SK-N-SH treated with all-trans-retinoic acid at 6 μM for 48 hours (cell line): ENCODE measurements at regions not wholly inside any gene's neighbourhood (a gene's known extent, or its start where the extent isn't known, plus 50 kb on each side); places are given as distances from the start of the nearest gene placed in this dataset.

Experiments used
- ATAC-seq: fragments of 200-7000 bp; cut with Tn5 transposase; 3 replicates; pipeline ENCODE4 v1.9.1; 2020; ENCODE audit warnings: mild to moderate bottlenecking, moderate library complexity
- ARNTL ChIP-seq: fragments of 450-650 bp; formaldehyde crosslinking; IDR thresholded peaks from 2 replicates; pipeline ENCODE4 v1.5.0; 2020; ENCODE audit warnings: low read depth, mild to moderate bottlenecking, moderate library complexity, borderline replicate concordance
- BACH2 ChIP-seq: fragments of 250-450 bp; sonication (Bioruptor Pico); IDR thresholded peaks from 2 replicates; pipeline ENCODE4 v1.9.0; 2021; ENCODE audit warnings: mild to moderate bottlenecking, borderline replicate concordance
- CSDC2 ChIP-seq: fragments of 250-450 bp; sonication (Bioruptor Pico); IDR thresholded peaks from 2 replicates; pipeline ENCODE4 v1.5.0; 2020; ENCODE audit warnings: mild to moderate bottlenecking, moderate library complexity
- ESRRG ChIP-seq: fragments of 250-450 bp; sonication (Bioruptor Pico); IDR thresholded peaks from 2 replicates; pipeline ENCODE4 v1.6.1; 2021; ENCODE audit warnings: mild to moderate bottlenecking
- GLIS3 ChIP-seq: fragments of 250-450 bp; sonication (Bioruptor Pico); IDR thresholded peaks from 2 replicates; pipeline ENCODE4 v1.5.0; 2020; ENCODE audit warnings: mild to moderate bottlenecking, moderate library complexity
- ISL1 ChIP-seq: fragments of 250-450 bp; sonication (Bioruptor Pico); IDR thresholded peaks from 2 replicates; pipeline ENCODE4 v2.1.2; 2022; ENCODE audit warnings: mild to moderate bottlenecking, moderate library complexity
- OSR1 ChIP-seq: fragments of 250-450 bp; sonication (Bioruptor Pico); IDR thresholded peaks from 2 replicates; pipeline ENCODE4 v1.8.0; 2022; ENCODE audit warnings: moderate library complexity, mild to moderate bottlenecking, inconsistent platforms
- PPARA ChIP-seq: fragments of 250-450 bp; sonication (Bioruptor Pico); IDR thresholded peaks from 2 replicates; pipeline ENCODE4 v1.5.0; 2020; ENCODE audit warnings: mild to moderate bottlenecking, borderline replicate concordance
- RARB ChIP-seq: fragments of 250-450 bp; sonication (Bioruptor Pico); IDR thresholded peaks from 2 replicates; pipeline ENCODE4 v1.8.0; 2021; ENCODE audit warnings: mild to moderate bottlenecking, moderate library complexity
- SNAI2 ChIP-seq: fragments of 250-450 bp; sonication (Bioruptor Pico); IDR thresholded peaks from 2 replicates; pipeline ENCODE4 v1.5.0; 2020; ENCODE audit warnings: mild to moderate bottlenecking, moderate library complexity
- TCF4 ChIP-seq: fragments of 250-450 bp; sonication (Bioruptor Pico); IDR thresholded peaks from 2 replicates; pipeline ENCODE4 v1.8.0; 2021; ENCODE audit warnings: mild to moderate bottlenecking, moderate library complexity, borderline replicate concordance
- TOX ChIP-seq: fragments of 250-450 bp; sonication (Bioruptor Pico); IDR thresholded peaks from 2 replicates; pipeline ENCODE4 v1.8.0; 2021; ENCODE audit warnings: mild to moderate bottlenecking, moderate library complexity, borderline replicate concordance
- TSHZ2 ChIP-seq: fragments of 250-450 bp; sonication (Bioruptor Pico); IDR thresholded peaks from 2 replicates; pipeline ENCODE4 v1.5.0; 2020; ENCODE audit warnings: mild to moderate bottlenecking, moderate library complexity
- ZC3H10 ChIP-seq: fragments of 250-450 bp; sonication (Bioruptor Pico); IDR thresholded peaks from 2 replicates; pipeline ENCODE4 v1.5.1; 2021; ENCODE audit warnings: mild to moderate bottlenecking, moderate library complexity
- ZFP30 ChIP-seq: fragments of 450-650 bp; formaldehyde crosslinking; IDR thresholded peaks from 2 replicates; pipeline ENCODE4 v1.5.0; 2022; ENCODE audit warnings: mild to moderate bottlenecking, moderate library complexity
- ZNF565 ChIP-seq: fragments of 450-650 bp; formaldehyde crosslinking; conservative IDR thresholded peaks from 2 replicates; pipeline ENCODE4 v1.5.0; 2020; ENCODE audit warnings: low read depth, mild to moderate bottlenecking, moderate library complexity
- ZNF70 ChIP-seq: fragments of 450-650 bp; formaldehyde crosslinking; IDR thresholded peaks from 2 replicates; pipeline ENCODE4 v1.5.0; 2020; ENCODE audit warnings: mild to moderate bottlenecking, moderate library complexity
- ZNF8 ChIP-seq: fragments of 450-650 bp; formaldehyde crosslinking; IDR thresholded peaks from 2 replicates; pipeline ENCODE4 v1.5.0; 2020; ENCODE audit warnings: mild to moderate bottlenecking, moderate library complexity
- TF ChIP-seq, protein P1 (sequence below): fragments of 250-450 bp; sonication (Bioruptor Pico); IDR thresholded peaks from 2 replicates; pipeline ENCODE4 v1.8.0; 2021; ENCODE audit warnings: low read depth, mild to moderate bottlenecking, moderate library complexity, borderline replicate concordance
- TF ChIP-seq, protein P2 (sequence below): fragments of 250-450 bp; sonication (Bioruptor Pico); IDR thresholded peaks from 2 replicates; pipeline ENCODE4 v1.5.1; 2020; ENCODE audit warnings: low read depth, mild to moderate bottlenecking, moderate library complexity

GRCh38 chr5:72662936-72663335, 153.5 kb upstream of the TNPO1 start (continued):
- no peak for TF ChIP-seq RARB (CRISPR knock-in tag)
- TF ChIP-seq, protein P1, sequence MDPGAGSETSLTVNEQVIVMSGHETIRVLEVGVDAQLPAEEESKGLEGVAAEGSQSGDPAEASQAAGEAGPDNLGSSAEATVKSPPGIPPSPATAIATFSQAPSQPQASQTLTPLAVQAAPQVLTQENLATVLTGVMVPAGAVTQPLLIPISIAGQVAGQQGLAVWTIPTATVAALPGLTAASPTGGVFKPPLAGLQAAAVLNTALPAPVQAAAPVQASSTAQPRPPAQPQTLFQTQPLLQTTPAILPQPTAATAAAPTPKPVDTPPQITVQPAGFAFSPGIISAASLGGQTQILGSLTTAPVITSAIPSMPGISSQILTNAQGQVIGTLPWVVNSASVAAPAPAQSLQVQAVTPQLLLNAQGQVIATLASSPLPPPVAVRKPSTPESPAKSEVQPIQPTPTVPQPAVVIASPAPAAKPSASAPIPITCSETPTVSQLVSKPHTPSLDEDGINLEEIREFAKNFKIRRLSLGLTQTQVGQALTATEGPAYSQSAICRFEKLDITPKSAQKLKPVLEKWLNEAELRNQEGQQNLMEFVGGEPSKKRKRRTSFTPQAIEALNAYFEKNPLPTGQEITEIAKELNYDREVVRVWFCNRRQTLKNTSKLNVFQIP (CRISPR knock-in tag) = no peak
- no peak for TF ChIP-seq ZC3H10
- no peak for TF ChIP-seq ZNF70 (CRISPR knock-in tag)
- no peak for TF ChIP-seq TOX

DNA sequence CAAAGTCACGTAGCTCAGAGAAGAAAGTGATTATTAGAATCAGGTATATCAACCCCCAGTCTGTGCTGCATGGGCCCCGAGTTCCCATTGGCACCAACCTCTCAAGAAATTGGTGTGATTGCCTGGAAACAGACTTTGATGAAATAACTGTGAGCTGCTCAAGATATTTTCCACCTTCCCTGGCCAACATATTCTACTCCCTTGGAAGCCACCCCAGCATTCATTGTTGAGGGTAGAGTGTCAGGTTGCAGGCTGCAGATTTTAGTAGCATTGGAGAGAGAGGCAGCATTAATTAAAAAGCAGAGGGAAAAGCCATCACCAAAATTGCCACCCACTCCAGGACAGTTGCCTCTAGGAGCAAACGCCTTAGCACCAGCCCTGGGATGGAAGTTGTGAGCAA, 154.2 kb upstream of the TNPO1 start:
- TF ChIP-seq ZNF70 (CRISPR knock-in tag) (no peak), SNAI2 (CRISPR knock-in tag) (no peak), ISL1 (no peak), GLIS3 (CRISPR knock-in tag) (no peak), PPARA (CRISPR knock-in tag) (no peak), OSR1 (CRISPR knock-in tag) (no peak), BACH2 (CRISPR knock-in tag) (no peak), ZFP30 (no peak), ESRRG (CRISPR knock-in tag) (no peak)
- TF ChIP-seq, protein P2, sequence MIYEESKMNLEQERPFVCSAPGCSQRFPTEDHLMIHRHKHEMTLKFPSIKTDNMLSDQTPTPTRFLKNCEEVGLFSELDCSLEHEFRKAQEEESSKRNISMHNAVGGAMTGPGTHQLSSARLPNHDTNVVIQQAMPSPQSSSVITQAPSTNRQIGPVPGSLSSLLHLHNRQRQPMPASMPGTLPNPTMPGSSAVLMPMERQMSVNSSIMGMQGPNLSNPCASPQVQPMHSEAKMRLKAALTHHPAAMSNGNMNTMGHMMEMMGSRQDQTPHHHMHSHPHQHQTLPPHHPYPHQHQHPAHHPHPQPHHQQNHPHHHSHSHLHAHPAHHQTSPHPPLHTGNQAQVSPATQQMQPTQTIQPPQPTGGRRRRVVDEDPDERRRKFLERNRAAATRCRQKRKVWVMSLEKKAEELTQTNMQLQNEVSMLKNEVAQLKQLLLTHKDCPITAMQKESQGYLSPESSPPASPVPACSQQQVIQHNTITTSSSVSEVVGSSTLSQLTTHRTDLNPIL (CRISPR knock-in tag) = no peak
- no peak for ATAC-seq

- no peak; the same call in 2 of the 3 replicates for ATAC-seq
- TF ChIP-seq CSDC2 (CRISPR knock-in tag) = no peak
- TF ChIP-seq ESRRG (CRISPR knock-in tag) = no peak
- no peak for TF ChIP-seq OSR1 (CRISPR knock-in tag)
- no peak for TF ChIP-seq ARNTL (CRISPR knock-in tag)
- TF ChIP-seq GLIS3 (CRISPR knock-in tag) = no peak
- no peak for TF ChIP-seq BACH2 (CRISPR knock-in tag)
- TF ChIP-seq TCF4 (CRISPR knock-in tag) = no peak
- TF ChIP-seq PPARA (CRISPR knock-in tag) = no peak
- no peak for TF ChIP-seq RARB (CRISPR knock-in tag)
- TF ChIP-seq SNAI2 (CRISPR knock-in tag) = no peak
Observed at GRCh38 chr5:72661405-72661804, 154.2 kb upstream of the ZNF366 start.

GRCh38 chr5:72659726-72660125, 152.5 kb upstream of the ZNF366 start:
- ATAC-seq = no peak
- no peak for TF ChIP-seq ISL1
- TF ChIP-seq SNAI2 (CRISPR knock-in tag) = no peak
- TF ChIP-seq CSDC2 (CRISPR knock-in tag) = no peak
- no peak for TF ChIP-seq ZNF565 (CRISPR knock-in tag)
- TF ChIP-seq BACH2 (CRISPR knock-in tag) = no peak
- no peak for TF ChIP-seq ZFP30
- TF ChIP-seq, protein P1 (CRISPR knock-in tag) = no peak
- TF ChIP-seq TOX = no peak
- TF ChIP-seq TSHZ2 (CRISPR knock-in tag) = no peak
- no peak for TF ChIP-seq GLIS3 (CRISPR knock-in tag)
- TF ChIP-seq, protein P2 (CRISPR knock-in tag) = no peak
- no peak for TF ChIP-seq ZNF8 (CRISPR knock-in tag)
- no peak for TF ChIP-seq ARNTL (CRISPR knock-in tag)
- TF ChIP-seq RARB (CRISPR knock-in tag) = no peak
- no peak for TF ChIP-seq TCF4 (CRISPR knock-in tag)
